NCI-H446 (cell line): ENCODE measurements at regions not wholly inside any gene's neighbourhood (a gene's known extent, or its start where the extent isn't known, plus 50 kb on each side); places are given as distances from the start of the nearest gene placed in this dataset.

Experiments
- DNase-seq, 2 experiments: peaks; one replicate each; lab custom pipeline; 2025; lab: John Stamatoyannopoulos, UW

DNA sequence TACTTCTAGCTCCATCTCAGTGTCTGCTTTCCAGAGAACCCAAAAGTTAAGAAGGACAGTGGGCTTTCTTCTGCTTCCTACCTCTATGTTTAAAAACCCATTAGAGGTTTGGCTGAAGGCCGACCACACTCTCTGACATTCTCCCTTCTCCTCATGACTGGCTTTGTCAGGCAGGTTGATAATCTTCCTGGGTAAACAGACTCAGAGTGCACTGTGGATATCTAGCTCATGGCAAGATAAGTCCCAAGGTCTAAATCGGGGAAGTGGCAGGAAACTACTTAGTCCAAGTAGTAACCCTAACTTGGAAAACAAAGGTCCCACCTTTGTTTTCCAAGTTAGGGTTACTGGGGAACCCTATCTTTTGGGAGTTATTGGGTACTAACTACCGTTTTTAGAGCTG is 161.9 kb upstream of the SPAG17 start:
- no peak for DNase-seq

- DNase-seq = no peak
These were observed 156.2 kb upstream of the SPAG17 start for GRCh38 chr1:118340928-118341910.

DNA sequence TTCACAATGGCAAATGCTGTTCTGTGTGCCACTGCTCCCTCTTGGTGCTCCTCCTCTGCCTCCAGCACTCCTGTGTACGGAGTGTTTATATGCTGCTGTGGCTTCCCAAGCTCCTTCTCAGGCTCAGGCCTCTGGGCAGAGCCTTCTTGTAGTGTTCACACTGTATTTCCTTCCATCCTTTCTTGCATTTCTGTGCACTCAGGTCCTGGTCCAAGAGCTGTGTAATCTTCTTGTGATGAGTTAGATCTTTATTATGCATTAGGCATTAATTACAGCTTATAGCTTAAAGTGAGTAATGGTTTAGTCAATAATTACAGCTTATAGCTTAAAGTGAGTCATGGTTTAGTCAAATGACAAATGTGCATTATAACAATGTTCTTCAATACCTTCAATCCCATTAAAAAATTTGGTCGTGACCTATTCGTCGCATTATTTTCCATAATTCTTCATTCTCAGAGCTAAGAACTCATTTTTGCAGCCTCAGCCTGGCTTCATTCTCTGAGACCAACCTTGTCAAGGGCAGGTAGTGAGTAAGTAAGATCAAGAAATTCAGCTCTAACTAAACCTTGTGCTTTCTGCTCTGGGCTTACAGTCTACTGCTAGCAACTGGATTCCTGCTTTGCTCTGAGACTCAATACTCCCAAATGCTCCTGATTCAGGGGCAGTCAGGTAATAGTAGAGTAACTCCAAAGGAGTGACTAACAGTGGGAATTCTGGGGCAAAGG is 154.5 kb upstream of the SPAG17 start:
- no peak for DNase-seq

DNA sequence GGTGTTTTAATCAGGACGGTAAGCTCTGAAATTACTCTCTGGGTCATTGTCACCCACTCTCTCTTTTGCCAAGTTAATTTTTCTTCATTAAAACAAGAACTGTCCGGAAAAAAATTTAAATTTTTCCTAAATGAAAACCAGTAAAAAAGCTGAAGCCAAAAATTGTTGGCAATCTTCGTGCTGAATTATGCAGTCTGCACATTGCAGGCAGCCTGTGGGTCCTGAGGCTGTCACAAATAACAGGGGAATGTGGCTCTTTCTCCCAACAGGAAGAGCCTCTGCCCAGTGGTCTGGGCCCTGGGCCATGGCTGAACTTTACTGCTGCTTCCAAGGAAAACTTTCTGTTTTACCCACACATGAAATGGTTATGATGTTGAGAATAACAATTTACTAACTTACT is 153.9 kb upstream of the SPAG17 start:
- DNase-seq = peak in 1 of 2 experiments; percentile 17

GRCh38 chr1:118337346-118337745 is 152.3 kb upstream of the SPAG17 start:
- no peak for DNase-seq

GRCh38 chr1:118335331-118335732 is 150.3 kb upstream of the SPAG17 start:
- DNase-seq = peak; percentile 30 to 69

- DNase-seq = no peak
These were observed 149.5 kb upstream of the SPAG17 start for GRCh38 chr1:118334506-118334905.

GRCh38 chr1:118333601-118334210 is 148.7 kb upstream of the SPAG17 start:
- peak; percentile 30 to 79 for DNase-seq

DNA sequence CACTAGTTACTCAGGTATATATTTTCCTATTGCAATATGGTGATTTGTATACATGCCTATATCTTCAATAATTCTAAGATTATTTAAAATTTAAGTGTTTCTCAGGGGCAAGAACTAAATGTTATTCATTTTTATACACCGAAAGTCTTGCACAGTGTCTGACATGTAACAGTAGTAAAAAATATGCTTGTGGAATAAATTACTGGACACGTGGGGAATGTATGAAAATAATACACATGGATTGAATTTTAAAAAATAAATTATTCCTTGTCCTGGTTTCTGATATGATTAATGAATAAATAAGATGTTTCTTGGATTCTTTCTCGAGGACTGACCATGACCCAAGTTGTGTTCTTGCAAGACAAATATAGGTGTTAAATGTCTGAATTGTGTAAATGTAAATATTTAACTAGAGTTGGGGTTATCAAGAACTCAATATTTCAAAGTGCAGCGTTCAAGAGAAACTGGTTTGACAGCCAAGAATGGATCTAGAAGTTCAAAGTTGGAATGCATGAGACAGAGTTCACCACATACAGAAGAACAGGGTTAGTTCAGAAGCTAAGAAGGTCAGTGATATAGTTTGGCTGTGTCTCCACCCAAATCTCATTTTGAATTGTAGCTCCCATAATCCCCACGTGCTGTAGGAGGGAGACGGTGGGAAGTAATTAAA is 142.1 kb upstream of the SPAG17 start:
- DNase-seq = no peak

DNA sequence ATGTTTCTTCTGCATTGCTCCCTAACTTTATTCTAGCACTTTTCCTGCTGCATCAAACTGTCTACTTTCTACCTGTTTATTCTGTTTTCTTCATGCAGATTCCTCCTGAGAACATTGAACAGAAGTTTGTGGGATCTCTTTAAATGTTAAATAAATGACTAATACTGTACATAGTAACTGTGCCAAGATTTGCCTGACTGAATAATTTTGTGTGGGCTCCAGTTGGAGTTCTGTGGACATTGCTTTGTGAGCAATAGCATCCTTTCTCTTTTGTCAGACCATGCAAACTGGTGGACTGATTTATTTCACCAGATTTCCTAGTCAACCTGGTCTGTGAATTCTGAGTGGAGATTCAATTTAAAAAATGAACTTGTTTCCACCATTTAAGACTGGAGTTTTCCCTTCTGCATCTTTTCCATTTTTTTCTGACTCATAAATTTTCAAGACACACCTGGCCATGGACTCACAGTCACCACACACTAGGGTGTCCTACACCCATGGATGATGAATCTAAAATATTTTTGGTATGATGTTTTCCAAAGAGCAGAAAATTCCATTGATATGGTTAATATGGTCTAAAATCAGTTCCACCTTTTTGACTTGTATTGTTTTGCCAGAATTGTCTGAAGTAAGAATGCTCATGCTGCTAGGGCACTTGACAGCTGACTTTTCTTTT is 140.7 kb upstream of the SPAG17 start:
- peak in 1 of 2 experiments; percentile 16 for DNase-seq

DNA sequence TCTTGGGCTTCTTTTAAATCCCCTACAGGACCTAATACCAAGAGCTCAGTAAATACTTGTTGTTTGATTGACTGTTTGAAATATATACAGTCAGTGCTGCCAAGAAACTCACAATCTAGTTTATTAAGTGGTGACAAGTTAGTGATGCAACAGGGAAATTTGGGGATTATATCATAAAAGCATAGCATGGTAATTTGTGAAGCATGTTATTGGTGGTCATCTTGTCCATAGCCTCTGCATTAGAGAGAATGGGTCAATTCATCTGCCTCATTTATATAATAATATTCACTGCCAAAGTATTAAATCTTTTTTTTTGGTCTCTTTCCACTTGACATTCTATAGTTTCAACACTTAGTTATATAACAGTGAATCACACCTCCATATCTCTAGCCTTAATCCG is 138.2 kb upstream of the SPAG17 start:
- DNase-seq = no peak

GRCh38 chr1:118322331-118322730 is 137.3 kb upstream of the SPAG17 start:
- no peak for DNase-seq

- DNase-seq = no peak
These were observed 136.8 kb upstream of the SPAG17 start for GRCh38 chr1:118321840-118322239.

DNA sequence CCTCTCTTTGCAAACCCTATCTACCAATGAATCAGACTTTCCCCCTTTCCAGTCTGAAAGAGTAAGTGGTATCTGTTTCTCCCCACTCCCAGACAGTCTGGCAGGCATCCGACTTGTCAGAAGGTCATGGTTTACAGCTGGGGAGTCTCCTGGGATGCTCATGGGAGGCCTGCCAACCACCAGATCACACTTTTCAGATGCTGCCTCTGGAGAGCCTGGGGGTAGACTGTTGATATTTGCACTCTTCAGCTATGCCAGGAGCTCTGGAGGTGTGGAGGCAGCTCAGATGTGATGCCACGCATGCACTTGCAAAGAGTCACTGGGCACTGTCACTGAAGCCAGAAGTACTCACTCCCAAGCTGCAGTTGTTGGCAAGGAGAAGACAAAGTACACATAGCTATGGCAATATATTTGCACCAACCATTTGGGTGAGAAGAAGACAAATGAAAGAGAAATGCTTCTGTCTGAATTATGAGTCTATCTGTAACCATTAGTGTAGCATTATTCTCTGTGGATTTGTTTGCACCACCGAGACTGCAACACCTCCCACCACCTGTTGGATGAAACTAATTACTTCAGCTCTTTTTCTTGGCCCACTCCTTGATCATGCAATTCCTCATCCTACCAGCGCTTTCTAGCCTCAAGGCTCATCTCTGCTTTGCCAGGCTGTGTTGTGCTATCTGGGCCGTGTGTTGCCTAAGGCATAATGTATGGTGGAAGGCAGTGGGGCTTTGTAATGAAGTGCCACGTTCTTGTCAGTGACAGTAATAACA is 133.0 kb upstream of the SPAG17 start:
- peak; percentile 19 to 78 for DNase-seq

DNA sequence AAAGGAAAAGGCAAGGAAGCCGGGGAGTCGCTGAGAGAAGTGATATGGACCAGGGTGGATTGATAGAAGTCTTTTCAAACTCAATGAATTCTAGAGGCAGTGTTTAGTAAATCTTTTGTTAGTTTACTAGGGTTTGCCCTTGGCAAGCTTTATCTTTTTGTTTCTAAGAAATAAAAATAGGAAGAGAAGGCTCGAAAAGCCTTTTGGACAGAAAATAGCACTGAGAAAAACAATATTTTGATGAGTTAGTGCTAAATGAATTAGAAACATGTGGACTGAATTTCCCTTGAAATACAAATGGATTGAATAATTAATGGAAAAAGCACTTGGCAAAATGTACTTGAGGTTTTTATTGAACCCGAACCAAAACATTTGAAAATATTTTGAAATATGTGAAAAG is 121.8 kb upstream of the SPAG17 start:
- DNase-seq = no peak

DNA sequence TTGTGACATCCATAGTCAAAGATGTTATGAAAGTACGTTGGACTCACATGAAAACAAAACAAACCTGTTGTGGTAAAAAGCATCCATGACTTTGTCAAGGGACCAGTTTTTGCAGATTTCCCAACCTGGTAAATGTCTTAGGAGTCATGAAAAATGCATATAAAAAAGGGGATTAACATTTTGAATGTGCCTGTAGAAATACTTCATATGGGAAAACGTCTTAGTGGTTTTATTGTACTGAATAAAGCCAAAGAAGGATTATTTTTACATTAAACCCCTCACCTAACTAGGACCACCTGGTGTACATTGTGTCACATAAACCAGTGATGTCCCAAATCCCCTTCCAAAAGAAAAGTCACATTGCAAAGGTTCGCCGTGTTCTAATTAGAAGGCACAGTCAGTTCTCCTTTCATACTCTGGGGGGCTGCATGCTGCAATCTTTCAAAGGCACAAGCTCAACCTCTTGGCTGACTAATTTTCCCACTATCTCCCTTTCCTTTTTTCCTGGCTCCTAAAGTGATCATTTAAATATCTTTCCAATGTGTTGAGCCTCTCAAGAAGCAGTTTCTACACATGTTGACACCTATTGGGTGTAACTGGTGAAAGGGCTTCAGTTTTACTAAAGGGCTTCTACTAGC is 119.8 kb upstream of the SPAG17 start:
- DNase-seq = peak; percentile 29 to 49

- DNase-seq = no peak
These were observed 118.5 kb upstream of the SPAG17 start for GRCh38 chr1:118303534-118303933.

DNA sequence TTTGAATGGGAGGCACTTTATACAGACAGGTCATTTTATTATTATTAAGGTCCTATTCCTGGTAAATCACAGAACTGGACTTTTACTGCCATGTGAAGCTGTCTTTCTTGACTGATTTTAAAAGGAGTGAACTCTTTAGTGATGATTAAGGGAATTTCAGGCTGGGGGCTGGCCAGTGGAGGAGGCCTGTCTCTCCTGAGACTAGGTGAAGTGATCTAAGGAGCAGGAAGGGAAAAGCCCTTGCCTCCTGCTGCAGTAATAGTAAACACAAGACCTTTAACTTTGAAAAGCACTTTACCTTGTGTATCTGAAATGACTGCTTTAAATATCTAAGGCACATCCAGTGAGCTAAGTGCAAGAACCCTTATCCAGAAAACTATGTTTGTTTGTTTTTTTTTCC is 118.0 kb upstream of the SPAG17 start:
- DNase-seq = no peak

DNA sequence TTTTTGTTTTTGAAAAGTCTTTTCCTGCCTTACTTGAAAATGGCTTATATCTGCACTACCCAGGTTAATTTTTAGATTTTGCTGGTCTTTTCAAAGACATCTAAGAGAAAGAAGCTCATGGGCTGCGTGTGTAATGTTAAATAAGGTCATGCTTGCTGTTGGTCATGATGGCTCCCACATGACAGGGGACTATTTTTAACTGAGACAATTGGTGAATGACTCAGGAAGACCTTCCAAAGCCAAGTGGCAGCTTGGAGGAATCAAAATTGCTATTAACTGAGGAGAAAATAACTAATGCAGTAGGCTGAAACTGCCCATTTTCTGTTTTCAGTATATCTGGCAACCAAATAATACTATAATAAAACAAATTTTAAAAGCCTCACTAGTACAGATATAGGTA is 117.1 kb upstream of the SPAG17 start:
- DNase-seq = peak in 1 of 2 experiments; percentile 10

DNA sequence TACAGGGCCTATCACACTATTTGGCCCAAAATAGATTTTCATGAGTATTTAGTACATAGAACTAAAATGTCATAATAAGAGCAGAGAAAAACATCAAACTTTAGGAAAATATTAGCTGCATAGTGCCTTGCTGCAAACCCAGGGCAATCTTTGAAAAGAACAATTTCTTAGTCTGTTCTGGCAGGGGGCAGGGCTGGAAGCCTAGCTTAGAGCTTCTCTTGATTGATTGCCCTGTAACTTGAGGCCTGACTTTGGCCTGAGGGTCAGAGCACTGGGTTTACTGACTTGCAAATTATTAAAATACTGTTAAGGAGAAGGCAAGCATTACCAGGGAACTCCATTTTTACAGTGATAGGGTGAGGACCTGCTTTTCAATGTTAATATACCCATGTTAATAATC is 115.8 kb upstream of the SPAG17 start:
- no peak for DNase-seq
